Right ventricle myocardium inferior (tissue), 1 donor: ENCODE measurements at regions not wholly inside any gene's neighbourhood (a gene's known extent, or its start where the extent isn't known, plus 50 kb on each side); places are given as distances from the start of the nearest gene placed in this dataset.
"Not testable (repeated sequence)": the region's sequence is repeated elsewhere in the genome, so short reads cannot be mapped to it uniquely, and the experiment has no call there.

Experiments used
- ATAC-seq: fragments of 200-7000 bp; cut with Tn5 transposase; one replicate; pipeline ENCODE4 v1.9.1; 2020; ENCODE audit warnings: mild to moderate bottlenecking, moderate library complexity
- DNase-seq: peaks from one replicate; pipeline ENCODE4 v3.0.0; 2021; ENCODE audit errors: missing footprints
- intact Hi-C: fragments of 100-400 bp; cut with DNase I; formaldehyde crosslinking; loops from one replicate; pipeline ENCODE4 v1.11.0; 2022
- donor health status: DM: no; HTN: yes; CAD: no; lungs with severe emphysema.

- intact Hi-C loops: no loop called here
- ATAC-seq (no peak), DNase-seq (no peak)
Observed at GRCh38 chr6:25181350-25181724, 97.8 kb upstream of the CARMIL1 start.

- ATAC-seq: no peak
- DNase-seq: no peak
Observed at GRCh38 chr6:25181923-25182322, 97.3 kb upstream of the CARMIL1 start.

GRCh38 chr6:25186919-25187318, 92.3 kb upstream of the CARMIL1 start:
- no peak for ATAC-seq
- intact Hi-C loops: no loop called here

More at GRCh38 chr6:25181923-25182322, 97.3 kb upstream of the CARMIL1 start:
- intact Hi-C loops: loop anchor here (2.0 kb wide), 1 partner anchor 101 kb away; no protein-coding TSS in a partner anchor

GRCh38 chr6:25188232-25188631, 90.9 kb upstream of the CARMIL1 start:
- ATAC-seq (no peak), DNase-seq (no peak)
- intact Hi-C loops: no loop called here

More at GRCh38 chr6:25186919-25187318, 92.3 kb upstream of the CARMIL1 start:
- no peak for DNase-seq

- no peak for DNase-seq
- intact Hi-C loops: loop anchor here (5.0 kb wide), 1 partner anchor 56 kb away; no protein-coding TSS in a partner anchor
- ATAC-seq: peak; percentile 87
Observed at GRCh38 chr6:25192590-25193459, 86.3 kb upstream of the CARMIL1 start.

GRCh38 chr6:25193460-25194171, 85.6 kb upstream of the CARMIL1 start:
- intact Hi-C loops: loop anchor here (5.0 kb wide), 1 partner anchor 56 kb away; no protein-coding TSS in a partner anchor
- no peak for DNase-seq
- peak; percentile 74 for ATAC-seq

GRCh38 chr6:25194172-25194678, 84.9 kb upstream of the CARMIL1 start:
- ATAC-seq (peak; percentile 14), DNase-seq (no peak)

GRCh38 chr6:25196464-25196863, 82.7 kb upstream of the CARMIL1 start:
- ATAC-seq (no peak), DNase-seq (no peak)
- intact Hi-C loops: no loop called here

More at GRCh38 chr6:25194172-25194678, 84.9 kb upstream of the CARMIL1 start:
- intact Hi-C loops: loop anchor here (5.0 kb wide), 1 partner anchor 57 kb away; no protein-coding TSS in a partner anchor

- no peak for DNase-seq
- intact Hi-C loops: no loop called here
- ATAC-seq: no peak
Observed at GRCh38 chr6:25197111-25197510, 82.1 kb upstream of the CARMIL1 start.

GRCh38 chr6:25199544-25199943, 79.6 kb upstream of the CARMIL1 start:
- intact Hi-C loops: no loop called here
- ATAC-seq (no peak), DNase-seq (no peak)

GRCh38 chr6:25202504-25202903, 76.7 kb upstream of the CARMIL1 start:
- DNase-seq (no peak), ATAC-seq (no peak)
- intact Hi-C loops: no loop called here

- DNase-seq (no peak), ATAC-seq (no peak)
- intact Hi-C loops: no loop called here
Observed at GRCh38 chr6:25205629-25206028, 73.5 kb upstream of the CARMIL1 start.

- DNase-seq, ATAC-seq, intact Hi-C loops: not testable (repeated sequence)
Observed at GRCh38 chr6:25207453-25208155, 71.6 kb upstream of the CARMIL1 start.

- ATAC-seq (no peak), DNase-seq (no peak)
- intact Hi-C loops: no loop called here
Observed at GRCh38 chr6:25215881-25216280, 63.3 kb upstream of the CARMIL1 start.

GRCh38 chr6:25217302-25217701, 61.9 kb upstream of the CARMIL1 start:
- DNase-seq (no peak), ATAC-seq (no peak)
- intact Hi-C loops: no loop called here

- intact Hi-C loops: no loop called here
- no peak for ATAC-seq
- no peak for DNase-seq
Observed at GRCh38 chr6:25217829-25218228, 61.3 kb upstream of the CARMIL1 start.

GRCh38 chr6:25218346-25218745, 60.8 kb upstream of the CARMIL1 start:
- intact Hi-C loops: no loop called here
- DNase-seq (no peak), ATAC-seq (no peak)

GRCh38 chr6:25219216-25219916, 59.8 kb upstream of the CARMIL1 start:
- no peak for ATAC-seq
- no peak for DNase-seq
- intact Hi-C loops: no loop called here
